T-helper 2 cell treated with Interferon-gamma antibody and Interleukin-4, amounts not matched to agents 5 μg/mL and 100 μg/mL, for 36 hours (primary cell): ENCODE measurements at regions not wholly inside any gene's neighbourhood (a gene's known extent, or its start where the extent isn't known, plus 50 kb on each side); places are given as distances from the start of the nearest gene placed in this dataset.
"Not testable (repeated sequence)": the region's sequence is repeated elsewhere in the genome, so short reads cannot be mapped to it uniquely, and the experiment has no call there.

Experiments used
- DNase-seq: peaks from one replicate; pipeline ENCODE4 v3.0.0; 2021; ENCODE audit warnings: low spot score
- H3K27ac Mint-ChIP-seq: one replicate; pipeline ENCODE4 v1.8.0; 2021; ENCODE audit warnings: mild to moderate bottlenecking, mixed read lengths
- H3K27me3 Mint-ChIP-seq: one replicate; pipeline ENCODE4 v1.8.0; 2021; ENCODE audit warnings: low read depth, mixed read lengths
- H3K36me3 Mint-ChIP-seq: one replicate; pipeline ENCODE4 v1.8.0; 2021; ENCODE audit warnings: low read depth, mixed read lengths
- H3K4me1 Mint-ChIP-seq: one replicate; pipeline ENCODE4 v1.8.0; 2021; ENCODE audit warnings: low read depth, mixed read lengths
- H3K4me3 Mint-ChIP-seq: one replicate; pipeline ENCODE4 v1.8.0; 2022; ENCODE audit warnings: mild to moderate bottlenecking, moderate library complexity, mixed read lengths
- H3K9me3 Mint-ChIP-seq: one replicate; pipeline ENCODE4 v1.8.0; 2021; ENCODE audit warnings: mixed read lengths

DNA sequence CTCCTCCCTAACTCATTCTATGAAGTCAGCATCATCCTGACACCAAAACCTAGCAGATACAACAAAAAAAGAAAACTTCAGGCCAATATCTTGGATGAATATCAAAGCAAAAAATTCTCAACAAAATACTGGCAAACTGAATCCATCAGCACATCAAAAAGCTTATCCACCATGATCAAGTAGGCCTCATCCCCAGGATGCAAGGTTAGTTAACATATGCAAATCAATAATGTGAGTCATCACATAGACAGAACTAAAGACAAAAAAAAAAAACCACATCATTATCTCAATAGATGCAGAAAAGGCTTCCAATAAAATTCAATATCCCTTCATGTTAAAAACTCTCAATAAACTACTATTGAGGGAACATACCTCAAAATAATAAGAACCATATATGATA lies 306.8 kb upstream of the TMC3 start:
- Mint-ChIP-seq H3K27ac (no peak overlapping the region), H3K27me3 (no peaks in the 10 kb centered on the region), H3K4me3 (no peak overlapping the region), H3K36me3 (no peaks in the 10 kb centered on the region), H3K9me3 (no peaks in the 10 kb centered on the region), H3K4me1 (no peaks in the 10 kb centered on the region)
- DNase-seq, result no peak

DNA sequence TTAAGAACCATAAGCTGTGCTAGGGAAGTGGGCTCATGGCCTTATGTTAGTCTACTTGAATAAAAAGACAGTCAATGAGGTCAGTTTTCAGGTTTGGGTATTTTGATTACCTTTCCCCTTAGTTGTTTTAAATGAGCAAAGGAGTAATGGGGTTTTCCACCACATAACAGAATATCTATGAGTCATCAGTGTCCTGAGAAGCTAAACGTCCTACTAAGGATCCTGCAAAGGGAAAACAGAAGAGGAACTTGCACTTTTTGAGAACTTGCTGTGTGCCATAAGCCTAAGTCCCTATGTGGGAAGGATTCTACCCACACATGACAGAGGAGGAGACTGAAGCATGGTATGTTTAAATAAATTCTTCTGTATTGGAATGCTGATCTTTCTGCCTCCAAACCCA lies 292.8 kb upstream of the TMC3 start:
- no peak overlapping the region for H3K4me3 Mint-ChIP-seq
- H3K27me3 Mint-ChIP-seq, result no peaks in the 10 kb centered on the region
- no peaks in the 10 kb centered on the region for H3K9me3 Mint-ChIP-seq
- no peak overlapping the region for H3K27ac Mint-ChIP-seq
- no peak for DNase-seq
- H3K36me3 Mint-ChIP-seq, result no peaks in the 10 kb centered on the region
- no peaks in the 10 kb centered on the region for H3K4me1 Mint-ChIP-seq

DNA sequence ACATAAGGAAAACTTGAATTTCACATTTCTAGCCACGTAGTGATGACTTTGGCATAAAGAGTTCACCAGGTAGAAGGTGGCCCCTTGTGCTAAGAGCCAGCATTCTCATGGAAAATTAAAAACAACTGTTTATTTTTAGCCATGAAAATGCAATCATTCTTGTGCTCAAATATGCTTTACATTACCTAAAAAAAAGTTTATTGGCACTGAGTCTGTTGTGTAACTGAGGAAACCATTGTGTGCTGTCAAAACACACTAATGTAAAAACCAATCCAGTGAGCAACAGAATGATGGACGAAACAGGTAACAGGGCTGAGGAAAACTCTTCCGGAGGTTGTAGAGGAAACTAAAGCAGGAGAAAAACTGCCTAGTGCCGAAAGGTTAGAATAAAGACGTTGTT lies 287.0 kb upstream of the TMC3 start:
- no peak for DNase-seq
- H3K9me3 Mint-ChIP-seq, result no peaks in the 10 kb centered on the region
- no peaks in the 10 kb centered on the region for H3K27me3 Mint-ChIP-seq
- H3K27ac Mint-ChIP-seq, result no peak overlapping the region
- H3K4me3 Mint-ChIP-seq, result no peak overlapping the region
- H3K4me1 Mint-ChIP-seq, result no peaks in the 10 kb centered on the region
- H3K36me3 Mint-ChIP-seq, result no peaks in the 10 kb centered on the region

DNA sequence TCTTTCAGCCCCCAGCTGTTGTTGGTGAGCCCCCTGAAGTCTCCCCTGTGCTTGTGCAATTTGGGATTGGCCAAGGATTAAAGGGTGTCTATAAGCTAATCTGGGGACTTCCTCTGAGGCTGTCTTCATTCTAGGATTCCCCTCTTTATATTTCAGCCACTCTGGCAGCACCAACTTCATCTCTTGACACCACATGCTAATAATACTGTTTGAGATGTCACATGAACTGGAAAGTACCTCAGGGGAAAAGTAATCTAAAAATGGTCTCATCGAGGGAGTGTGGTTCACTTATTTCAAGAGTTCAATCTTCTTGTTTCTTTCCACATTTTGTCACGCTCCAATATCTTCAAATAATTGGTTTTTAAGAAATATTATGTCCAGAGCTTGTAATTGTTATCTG lies 279.2 kb upstream of the TMC3 start:
- Mint-ChIP-seq H3K4me1 (no peaks in the 10 kb centered on the region), H3K27me3 (no peaks in the 10 kb centered on the region), H3K4me3 (no peak overlapping the region), H3K36me3 (no peaks in the 10 kb centered on the region), H3K9me3 (peaks cover 9% of the 10 kb centered on the region), H3K27ac (no peak overlapping the region)
- DNase-seq, result no peak

DNA sequence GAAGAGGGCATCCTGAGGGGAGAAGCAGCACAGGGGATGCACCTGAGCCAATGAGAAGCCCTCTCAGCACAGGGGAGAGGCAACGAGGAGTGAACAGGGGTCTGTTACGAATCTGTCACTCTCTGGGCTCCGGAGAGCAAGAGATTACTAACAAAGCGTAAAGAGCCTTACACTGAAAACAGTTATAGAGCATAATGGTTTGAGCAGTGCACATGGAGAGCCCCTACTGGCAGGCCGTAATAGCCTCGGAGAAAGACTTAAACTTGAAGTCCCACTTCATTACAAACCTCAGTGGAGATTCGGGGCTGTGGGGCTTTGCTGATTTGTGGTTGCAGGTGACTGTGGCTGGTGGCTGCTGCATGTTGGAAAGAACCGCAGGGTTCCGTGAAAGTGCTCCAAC lies 271.5 kb upstream of the TMC3 start:
- H3K4me1 Mint-ChIP-seq, result no peaks in the 10 kb centered on the region
- H3K27ac Mint-ChIP-seq, result no peak overlapping the region
- H3K9me3 Mint-ChIP-seq, result no peaks in the 10 kb centered on the region
- no peaks in the 10 kb centered on the region for H3K36me3 Mint-ChIP-seq
- no peak for DNase-seq
- no peak overlapping the region for H3K4me3 Mint-ChIP-seq
- no peaks in the 10 kb centered on the region for H3K27me3 Mint-ChIP-seq

DNA sequence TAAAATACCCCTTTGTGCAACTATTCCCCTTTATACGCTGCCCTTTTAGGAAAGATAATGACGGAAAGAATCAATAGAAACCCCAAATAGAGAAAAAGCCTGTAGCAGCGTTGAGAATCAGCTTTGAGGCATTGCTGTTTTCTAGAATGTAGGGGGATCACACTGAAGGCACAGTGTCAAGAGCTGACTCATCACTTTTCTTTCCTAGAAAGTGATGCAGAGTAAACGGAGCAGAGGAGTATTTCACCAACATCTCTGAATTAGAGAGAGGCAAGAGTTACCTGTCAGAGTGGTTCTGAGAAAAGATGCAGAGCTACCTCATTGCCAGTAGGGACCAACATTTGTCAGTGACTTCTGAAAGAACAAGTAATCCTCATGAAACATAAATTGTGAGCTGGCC lies 269.8 kb upstream of the TMC3 start:
- no peak for DNase-seq
- H3K9me3 Mint-ChIP-seq, result no peaks in the 10 kb centered on the region
- H3K4me3 Mint-ChIP-seq, result no peak overlapping the region
- H3K27ac Mint-ChIP-seq, result no peak overlapping the region
- H3K27me3 Mint-ChIP-seq, result no peaks in the 10 kb centered on the region
- H3K4me1 Mint-ChIP-seq, result no peaks in the 10 kb centered on the region
- no peaks in the 10 kb centered on the region for H3K36me3 Mint-ChIP-seq

DNA sequence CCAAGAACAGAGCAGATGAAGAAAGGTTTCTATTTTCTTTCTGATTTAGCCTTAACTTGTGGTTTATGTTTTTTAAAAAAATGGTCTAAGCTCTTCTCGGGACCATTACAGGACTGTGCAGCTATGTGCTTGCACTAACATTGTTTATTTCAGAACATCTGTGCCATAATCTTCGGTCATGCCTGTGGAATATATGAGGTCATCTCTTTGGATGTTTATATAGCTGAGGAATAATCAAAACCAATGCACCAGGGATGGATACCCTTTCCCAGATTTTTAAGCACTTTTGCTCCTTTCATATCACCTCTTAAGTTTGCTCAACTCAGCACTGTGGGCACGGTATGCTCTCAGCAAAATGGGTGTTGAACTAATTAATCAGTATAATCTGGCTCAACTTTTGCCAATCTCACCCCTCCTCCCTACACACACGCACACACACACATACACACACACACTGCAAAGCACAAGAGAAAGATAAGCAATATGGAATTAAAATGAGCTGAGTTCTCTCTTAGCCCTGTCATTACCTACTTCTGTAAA lies 268.5 kb upstream of the TMC3 start:
- H3K4me1 Mint-ChIP-seq, result no peaks in the 10 kb centered on the region
- H3K27me3 Mint-ChIP-seq, result no peaks in the 10 kb centered on the region
- no peaks in the 10 kb centered on the region for H3K36me3 Mint-ChIP-seq
- no peak for DNase-seq
- H3K4me3 Mint-ChIP-seq, result no peak overlapping the region
- H3K9me3 Mint-ChIP-seq, result no peaks in the 10 kb centered on the region
- no peak overlapping the region for H3K27ac Mint-ChIP-seq

DNA sequence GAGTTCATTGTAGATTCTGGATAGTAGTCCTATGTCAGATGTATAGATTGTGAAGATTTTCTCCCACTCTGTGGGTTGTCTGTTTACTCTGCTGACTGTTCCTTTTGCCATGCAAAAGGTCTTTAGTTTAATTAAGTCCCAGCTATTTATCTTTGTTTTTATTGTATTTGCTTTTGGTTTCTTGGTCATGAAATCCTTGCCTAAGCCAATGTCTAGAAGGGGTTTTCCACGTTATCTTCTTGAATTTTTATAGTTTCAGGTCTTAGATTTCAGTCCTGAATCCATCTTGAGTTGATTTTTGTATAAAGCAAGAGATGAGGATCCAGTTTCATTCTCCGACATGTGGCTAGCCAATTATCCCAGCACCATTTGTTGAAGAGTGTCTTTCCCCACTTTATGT lies 262.1 kb upstream of the TMC3 start:
- not testable (repeated sequence) for H3K27me3 Mint-ChIP-seq, DNase-seq, H3K27ac Mint-ChIP-seq, H3K36me3 Mint-ChIP-seq, H3K9me3 Mint-ChIP-seq, H3K4me1 Mint-ChIP-seq, H3K4me3 Mint-ChIP-seq

DNA sequence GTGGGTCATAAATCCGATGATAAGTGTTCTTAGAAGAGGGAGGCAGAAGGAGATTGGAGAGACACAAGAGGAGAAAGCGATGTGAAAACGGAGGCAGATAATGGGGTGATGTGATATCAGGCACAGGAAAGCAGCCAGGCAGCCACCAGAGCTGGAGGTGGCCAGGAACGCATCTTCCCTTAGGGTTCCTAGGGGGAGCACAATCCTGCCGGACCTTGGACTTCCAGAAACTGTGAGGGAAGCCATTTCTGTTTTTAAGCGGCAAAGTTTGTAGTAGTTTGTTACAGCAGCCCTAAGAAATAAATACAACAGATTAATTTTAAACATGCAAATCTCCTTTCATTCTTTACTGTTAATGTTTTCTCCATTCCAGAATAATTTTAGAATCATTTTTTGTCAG lies 259.9 kb upstream of the TMC3 start:
- Mint-ChIP-seq H3K4me3 (no peak overlapping the region), H3K9me3 (no peaks in the 10 kb centered on the region), H3K4me1 (no peaks in the 10 kb centered on the region), H3K36me3 (no peaks in the 10 kb centered on the region), H3K27me3 (no peaks in the 10 kb centered on the region), H3K27ac (no peak overlapping the region)
- no peak for DNase-seq

DNA sequence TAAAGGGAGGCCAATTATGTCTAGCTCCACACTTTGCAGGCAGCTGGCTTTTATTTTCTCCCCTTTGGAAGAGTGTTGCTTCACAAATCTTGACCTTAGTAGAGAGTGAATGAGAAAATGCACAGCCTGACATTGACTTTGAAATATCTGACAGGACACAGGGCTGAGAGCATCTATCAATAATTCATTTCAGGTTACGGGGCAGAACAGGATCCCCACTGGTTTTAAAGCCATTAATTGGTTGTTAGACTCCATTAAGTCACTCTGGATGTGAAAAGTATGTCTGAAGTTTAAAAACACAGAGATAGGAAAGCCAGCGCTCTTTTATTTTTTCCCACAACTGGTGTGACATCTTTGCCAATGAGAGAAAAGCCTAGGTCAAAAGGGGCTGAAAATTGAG lies 251.9 kb upstream of the TMC3 start:
- DNase-seq, result no peak
- Mint-ChIP-seq H3K4me1 (no peaks in the 10 kb centered on the region), H3K4me3 (no peak overlapping the region), H3K27me3 (no peaks in the 10 kb centered on the region), H3K9me3 (no peaks in the 10 kb centered on the region), H3K27ac (no peak overlapping the region), H3K36me3 (no peaks in the 10 kb centered on the region)

DNA sequence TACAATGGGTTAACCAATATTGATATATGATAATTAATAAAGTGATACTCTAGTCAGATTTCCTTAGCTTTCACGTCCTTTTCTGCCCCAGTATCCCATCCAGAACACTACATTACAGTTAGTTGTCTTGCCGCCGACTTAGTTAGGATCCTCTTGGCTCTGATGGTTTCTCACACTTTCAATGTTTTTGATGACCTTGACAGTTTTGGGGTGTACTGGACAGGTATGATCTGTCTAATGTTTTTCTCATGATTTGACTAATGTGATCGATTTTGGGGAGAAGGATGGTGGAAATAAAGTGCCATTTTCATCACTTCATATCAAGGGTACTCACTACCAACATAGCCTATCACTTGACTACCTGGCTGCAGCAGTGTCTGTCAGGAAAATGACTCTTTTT lies 245.0 kb upstream of the TMC3 start:
- Mint-ChIP-seq H3K27ac (no peak overlapping the region), H3K4me1 (no peaks in the 10 kb centered on the region), H3K4me3 (no peak overlapping the region), H3K36me3 (no peaks in the 10 kb centered on the region), H3K27me3 (no peaks in the 10 kb centered on the region), H3K9me3 (no peaks in the 10 kb centered on the region)
- no peak for DNase-seq

DNA sequence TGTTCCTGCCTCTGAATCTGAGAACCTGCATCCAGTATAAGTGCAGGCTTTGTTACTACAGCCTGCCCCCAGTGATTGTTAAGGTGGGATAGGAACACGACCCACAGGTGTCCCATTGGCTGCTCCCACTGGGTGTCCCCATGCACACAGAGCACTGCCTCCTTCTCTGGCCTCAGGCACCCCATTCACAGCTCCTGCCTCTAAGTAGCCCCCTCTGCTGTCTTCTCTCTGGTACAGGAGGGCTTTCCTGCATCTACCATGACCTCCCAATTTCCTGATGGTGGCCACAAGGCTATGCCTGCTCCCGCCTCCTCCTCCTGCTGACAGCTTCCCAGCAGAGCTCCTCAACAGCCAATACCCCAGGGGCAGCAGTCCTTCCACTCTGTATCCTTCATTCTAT lies 238.6 kb upstream of the TMC3 start:
- Mint-ChIP-seq H3K36me3 (no peaks in the 10 kb centered on the region), H3K27me3 (no peaks in the 10 kb centered on the region), H3K4me1 (no peaks in the 10 kb centered on the region), H3K9me3 (no peaks in the 10 kb centered on the region), H3K4me3 (no peak overlapping the region), H3K27ac (no peak overlapping the region)
- no peak for DNase-seq

DNA sequence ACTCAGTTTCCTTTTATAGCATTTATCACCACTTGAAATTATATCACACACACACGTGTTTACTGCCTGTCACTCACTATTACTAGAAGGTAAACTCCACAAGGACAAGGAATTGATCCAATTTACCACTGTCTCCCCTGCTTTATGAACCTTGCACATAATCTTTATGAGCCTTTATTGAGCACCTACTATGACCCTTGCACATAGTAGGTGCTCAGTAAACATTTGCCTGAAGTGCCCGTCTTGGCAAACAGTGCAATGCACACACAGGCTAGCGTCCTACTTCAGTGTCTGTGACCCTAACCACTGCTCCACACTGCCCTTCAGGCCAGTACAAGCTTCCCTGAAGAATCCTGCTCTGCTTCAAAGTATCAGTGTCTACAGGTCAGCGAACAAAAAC lies 237.7 kb upstream of the TMC3 start:
- DNase-seq, result no peak
- Mint-ChIP-seq H3K27ac (no peak overlapping the region), H3K4me3 (no peak overlapping the region), H3K36me3 (no peaks in the 10 kb centered on the region), H3K9me3 (no peaks in the 10 kb centered on the region), H3K27me3 (no peaks in the 10 kb centered on the region), H3K4me1 (no peaks in the 10 kb centered on the region)

DNA sequence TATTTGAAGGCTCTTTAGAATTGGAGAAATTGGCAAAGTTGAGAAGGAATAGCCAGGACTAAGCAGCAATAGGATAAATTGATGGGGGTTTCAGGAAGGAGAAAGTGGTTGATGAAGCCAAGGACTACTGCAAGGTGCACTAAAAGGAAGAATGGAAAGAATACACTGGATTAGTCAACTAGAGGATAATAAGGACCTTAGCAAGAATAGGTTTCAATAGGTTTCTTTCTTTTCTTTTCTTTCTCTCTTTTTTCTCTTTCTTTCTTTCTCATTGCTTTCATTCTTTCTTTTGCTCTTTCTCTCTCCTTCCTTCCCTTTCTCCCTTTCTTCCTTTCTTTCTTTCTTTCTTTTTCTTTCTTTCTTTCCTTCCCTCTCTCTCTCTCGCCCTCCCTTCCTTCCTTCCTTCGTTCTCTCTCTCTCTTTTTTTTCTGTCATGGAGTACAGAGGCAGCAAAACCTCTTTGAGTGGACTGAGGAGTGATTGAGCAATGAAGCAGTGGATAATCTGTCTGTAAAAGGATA lies 234.4 kb upstream of the TMC3 start:
- Mint-ChIP-seq H3K36me3 (no peaks in the 10 kb centered on the region), H3K4me3 (no peak overlapping the region), H3K9me3 (no peaks in the 10 kb centered on the region), H3K4me1 (no peaks in the 10 kb centered on the region), H3K27ac (no peak overlapping the region), H3K27me3 (no peaks in the 10 kb centered on the region)
- DNase-seq, result no peak

DNA sequence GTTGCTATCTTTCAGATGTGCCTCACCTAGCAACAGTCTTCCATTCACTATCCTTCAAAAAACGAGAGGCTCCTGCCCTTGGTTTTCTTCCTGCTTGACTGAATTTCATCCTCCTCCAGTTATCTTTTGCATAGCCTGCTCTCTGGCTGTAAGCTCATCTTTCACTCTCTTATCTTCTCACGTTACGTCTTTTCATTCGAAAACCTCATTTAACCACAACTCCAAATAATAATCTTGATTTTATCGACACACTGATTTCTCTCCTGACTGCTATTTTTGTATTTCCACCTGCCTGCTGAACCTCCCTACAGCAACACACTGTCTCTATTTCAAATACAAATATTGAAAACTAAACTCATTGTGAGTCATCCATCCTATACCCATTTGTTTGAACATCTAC lies 230.7 kb upstream of the TMC3 start:
- Mint-ChIP-seq H3K27me3 (no peaks in the 10 kb centered on the region), H3K4me1 (no peaks in the 10 kb centered on the region), H3K4me3 (no peak overlapping the region), H3K27ac (no peak overlapping the region), H3K36me3 (no peaks in the 10 kb centered on the region), H3K9me3 (peaks cover 9% of the 10 kb centered on the region)
- no peak for DNase-seq
